ENCODE measurements at regions not wholly inside any gene's neighbourhood (a gene's known extent, or its start where the extent isn't known, plus 50 kb on each side); places are given as distances from the start of the nearest gene placed in this dataset.

- TF ChIP-seq, protein P1, sequence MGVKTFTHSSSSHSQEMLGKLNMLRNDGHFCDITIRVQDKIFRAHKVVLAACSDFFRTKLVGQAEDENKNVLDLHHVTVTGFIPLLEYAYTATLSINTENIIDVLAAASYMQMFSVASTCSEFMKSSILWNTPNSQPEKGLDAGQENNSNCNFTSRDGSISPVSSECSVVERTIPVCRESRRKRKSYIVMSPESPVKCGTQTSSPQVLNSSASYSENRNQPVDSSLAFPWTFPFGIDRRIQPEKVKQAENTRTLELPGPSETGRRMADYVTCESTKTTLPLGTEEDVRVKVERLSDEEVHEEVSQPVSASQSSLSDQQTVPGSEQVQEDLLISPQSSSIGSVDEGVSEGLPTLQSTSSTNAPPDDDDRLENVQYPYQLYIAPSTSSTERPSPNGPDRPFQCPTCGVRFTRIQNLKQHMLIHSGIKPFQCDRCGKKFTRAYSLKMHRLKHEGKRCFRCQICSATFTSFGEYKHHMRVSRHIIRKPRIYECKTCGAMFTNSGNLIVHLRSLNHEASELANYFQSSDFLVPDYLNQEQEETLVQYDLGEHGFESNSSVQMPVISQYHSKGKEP (tag by site-specific recombination; IDR thresholded peaks at IDR 0.05): no peak
- TF ChIP-seq ZNF175 (tag by site-specific recombination; IDR thresholded peaks at IDR 0.05): no peak
- peak; percentile 21 for TF ChIP-seq SP2 (tag by site-specific recombination; IDR thresholded peaks at IDR 0.05)
- TF ChIP-seq ZNF10 (tag by site-specific recombination; IDR thresholded peaks at IDR 0.05): no peak
- no peak for TF ChIP-seq ZNF354C (tag by site-specific recombination; IDR thresholded peaks at IDR 0.05; ENCODE audit: borderline replicate concordance, low read depth)
- TF ChIP-seq ZSCAN23 (tag by site-specific recombination; IDR thresholded peaks at IDR 0.05): no peak
- 0 out of 2 replicates have a peak, but pooled peaks have one; percentile 21 for TF ChIP-seq ZNF335 (tag by site-specific recombination; conservative IDR thresholded peaks at IDR 0.05)
- no peak for TF ChIP-seq ZNF501 (tag by site-specific recombination; IDR thresholded peaks at IDR 0.05)
- TF ChIP-seq HOXD13 (CRISPR knock-in tag; IDR thresholded peaks at IDR 0.05; ENCODE audit: borderline replicate concordance): no peak
- TF ChIP-seq CTCF (tag by site-specific recombination; IDR thresholded peaks at IDR 0.05): no peak
- TF ChIP-seq GLI4 (tag by site-specific recombination; IDR thresholded peaks at IDR 0.05): no peak
- no peak for TF ChIP-seq ZFP37 (tag by site-specific recombination; IDR thresholded peaks at IDR 0.05)
- TF ChIP-seq ZNF610 (tag by site-specific recombination; IDR thresholded peaks at IDR 0.05; ENCODE audit: borderline replicate concordance): no peak
- no peak for TF ChIP-seq SALL2 (tag by site-specific recombination; IDR thresholded peaks at IDR 0.05; ENCODE audit: borderline replicate concordance)
- no peak for TF ChIP-seq ZNF184 (tag by site-specific recombination; IDR thresholded peaks at IDR 0.05)
- no peak for TF ChIP-seq ZNF791 (tag by site-specific recombination; IDR thresholded peaks at IDR 0.05)
- no peak for TF ChIP-seq PRDM1 (tag by site-specific recombination; IDR thresholded peaks at IDR 0.05)
- no peak for TF ChIP-seq IKZF3 (tag by site-specific recombination; IDR thresholded peaks at IDR 0.05)
- TF ChIP-seq, protein P2, sequence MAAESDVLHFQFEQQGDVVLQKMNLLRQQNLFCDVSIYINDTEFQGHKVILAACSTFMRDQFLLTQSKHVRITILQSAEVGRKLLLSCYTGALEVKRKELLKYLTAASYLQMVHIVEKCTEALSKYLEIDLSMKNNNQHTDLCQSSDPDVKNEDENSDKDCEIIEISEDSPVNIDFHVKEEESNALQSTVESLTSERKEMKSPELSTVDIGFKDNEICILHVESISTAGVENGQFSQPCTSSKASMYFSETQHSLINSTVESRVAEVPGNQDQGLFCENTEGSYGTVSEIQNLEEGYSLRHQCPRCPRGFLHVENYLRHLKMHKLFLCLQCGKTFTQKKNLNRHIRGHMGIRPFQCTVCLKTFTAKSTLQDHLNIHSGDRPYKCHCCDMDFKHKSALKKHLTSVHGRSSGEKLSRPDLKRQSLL (tag by site-specific recombination; IDR thresholded peaks at IDR 0.05): no peak
- no peak for TF ChIP-seq ZNF433 (tag by site-specific recombination; IDR thresholded peaks at IDR 0.05; ENCODE audit: low read depth)
- no peak for TF ChIP-seq ZNF157 (tag by site-specific recombination; IDR thresholded peaks at IDR 0.05)
- no peak for TF ChIP-seq ZNF529 (tag by site-specific recombination; IDR thresholded peaks at IDR 0.05; ENCODE audit: insufficient replicate concordance)
- TF ChIP-seq ZNF513 (tag by site-specific recombination; IDR thresholded peaks at IDR 0.05): no peak
- no peak for TF ChIP-seq ZNF37A (tag by site-specific recombination; IDR thresholded peaks at IDR 0.05)
- no peak for TF ChIP-seq ZNF843 (tag by site-specific recombination; IDR thresholded peaks at IDR 0.05)
- TF ChIP-seq, protein P3, sequence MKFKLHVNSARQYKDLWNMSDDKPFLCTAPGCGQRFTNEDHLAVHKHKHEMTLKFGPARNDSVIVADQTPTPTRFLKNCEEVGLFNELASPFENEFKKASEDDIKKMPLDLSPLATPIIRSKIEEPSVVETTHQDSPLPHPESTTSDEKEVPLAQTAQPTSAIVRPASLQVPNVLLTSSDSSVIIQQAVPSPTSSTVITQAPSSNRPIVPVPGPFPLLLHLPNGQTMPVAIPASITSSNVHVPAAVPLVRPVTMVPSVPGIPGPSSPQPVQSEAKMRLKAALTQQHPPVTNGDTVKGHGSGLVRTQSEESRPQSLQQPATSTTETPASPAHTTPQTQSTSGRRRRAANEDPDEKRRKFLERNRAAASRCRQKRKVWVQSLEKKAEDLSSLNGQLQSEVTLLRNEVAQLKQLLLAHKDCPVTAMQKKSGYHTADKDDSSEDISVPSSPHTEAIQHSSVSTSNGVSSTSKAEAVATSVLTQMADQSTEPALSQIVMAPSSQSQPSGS (tag by site-specific recombination; IDR thresholded peaks at IDR 0.05; ENCODE audit: low read depth): no peak
- TF ChIP-seq ZBTB8A (tag by site-specific recombination; IDR thresholded peaks at IDR 0.05): no peak
- no peak for TF ChIP-seq ZNF580 (tag by site-specific recombination; IDR thresholded peaks at IDR 0.05)
- peak; percentile 22; the same call in 1 of the 2 replicates for TF ChIP-seq INSM2 (tag by site-specific recombination; IDR thresholded peaks at IDR 0.05)
- TF ChIP-seq TRIM28 (IDR thresholded peaks at IDR 0.05; ENCODE audit: borderline replicate concordance, low read length): no peak
- TF ChIP-seq ZNF223 (tag by site-specific recombination; IDR thresholded peaks at IDR 0.05): no peak
- no peak for TF ChIP-seq ZNF324 (tag by site-specific recombination; IDR thresholded peaks at IDR 0.05)
Measured at GRCh38 chr15:77810130-77810571, 177.4 kb upstream of the LINGO1 start (continued).

Measured in HEK293 (cell line).